ENCODE measurements at regions not wholly inside any gene's neighbourhood (a gene's known extent, or its start where the extent isn't known, plus 50 kb on each side); places are given as distances from the start of the nearest gene placed in this dataset.

GRCh38 chr3:104755791-104756190, 610.9 kb upstream of the ALCAM start:
- TF ChIP-seq CTCF (IDR thresholded peaks at IDR 0.05) = no peak
- no peak for TF ChIP-seq EZH2 (IDR thresholded peaks at IDR 0.05)
- no peak for TF ChIP-seq EZH2phosphoT487 (IDR thresholded peaks at IDR 0.05)

All from neural progenitor cell (in vitro differentiated cells).